ENCODE measurements at regions not wholly inside any gene's neighbourhood (a gene's known extent, or its start where the extent isn't known, plus 50 kb on each side); places are given as distances from the start of the nearest gene placed in this dataset.
"Not testable (repeated sequence)": the region's sequence is repeated elsewhere in the genome, so short reads cannot be mapped to it uniquely, and the experiment has no call there.

DNA sequence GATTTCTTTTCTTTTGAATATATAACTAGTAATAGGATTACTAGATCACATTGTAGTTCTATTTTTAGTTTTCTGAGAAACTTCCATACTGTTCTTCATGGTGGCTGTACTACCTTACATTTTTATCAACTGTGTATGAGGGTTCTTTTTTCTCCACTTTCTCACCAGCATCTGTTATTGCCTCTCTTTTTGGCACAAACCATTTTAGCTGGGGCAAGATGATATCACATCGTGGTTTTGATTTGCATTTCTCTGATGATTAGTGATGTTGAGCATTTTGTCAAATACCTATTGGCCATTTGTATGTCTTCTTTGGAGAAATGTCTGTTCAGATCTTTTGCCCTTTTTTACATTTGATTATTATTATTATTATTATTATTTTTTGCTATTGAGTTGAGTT lies 86.1 kb upstream of the TCF21 start:
- DNase-seq, result no peak

DNA sequence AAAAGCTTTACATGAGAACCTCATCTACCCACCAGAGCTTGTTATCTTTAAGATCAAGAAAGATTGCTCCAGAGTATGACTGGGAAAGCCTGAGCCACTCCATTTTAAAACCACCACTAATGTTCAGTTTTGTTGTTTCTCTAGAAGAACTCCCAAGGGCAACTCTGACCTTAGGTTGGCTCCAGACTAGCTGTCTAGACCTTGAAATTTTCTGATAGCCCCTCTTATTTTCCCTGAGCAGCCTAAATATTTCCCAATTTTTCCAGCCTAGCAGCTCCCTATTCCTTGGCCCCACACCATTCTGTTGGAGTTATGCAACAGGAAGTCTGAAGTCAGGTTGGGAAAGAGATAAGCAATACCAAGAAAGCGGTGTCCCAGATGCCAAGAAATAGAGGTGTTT lies 84.6 kb upstream of the TCF21 start:
- DNase-seq, result no peak

DNA sequence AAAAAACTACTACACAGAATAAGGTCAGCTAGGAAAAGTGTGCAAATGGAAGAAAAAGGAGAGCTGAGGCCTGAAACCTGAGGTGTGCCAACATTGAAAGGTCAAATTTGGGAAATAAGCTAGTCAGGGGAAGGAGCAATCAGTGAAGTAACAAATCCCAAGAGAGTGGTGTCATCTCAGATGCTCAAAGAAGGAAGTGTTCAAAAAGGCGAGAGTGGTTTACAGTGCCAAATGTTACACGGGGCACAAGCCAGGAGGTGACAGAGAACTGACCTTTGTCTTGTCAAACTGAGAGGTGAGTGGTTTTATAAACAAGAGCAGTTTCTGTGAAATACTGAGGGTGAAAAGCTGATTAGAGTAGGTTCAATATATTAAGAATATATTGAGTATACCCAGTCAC lies 83.0 kb upstream of the TCF21 start:
- no peak for DNase-seq

DNA sequence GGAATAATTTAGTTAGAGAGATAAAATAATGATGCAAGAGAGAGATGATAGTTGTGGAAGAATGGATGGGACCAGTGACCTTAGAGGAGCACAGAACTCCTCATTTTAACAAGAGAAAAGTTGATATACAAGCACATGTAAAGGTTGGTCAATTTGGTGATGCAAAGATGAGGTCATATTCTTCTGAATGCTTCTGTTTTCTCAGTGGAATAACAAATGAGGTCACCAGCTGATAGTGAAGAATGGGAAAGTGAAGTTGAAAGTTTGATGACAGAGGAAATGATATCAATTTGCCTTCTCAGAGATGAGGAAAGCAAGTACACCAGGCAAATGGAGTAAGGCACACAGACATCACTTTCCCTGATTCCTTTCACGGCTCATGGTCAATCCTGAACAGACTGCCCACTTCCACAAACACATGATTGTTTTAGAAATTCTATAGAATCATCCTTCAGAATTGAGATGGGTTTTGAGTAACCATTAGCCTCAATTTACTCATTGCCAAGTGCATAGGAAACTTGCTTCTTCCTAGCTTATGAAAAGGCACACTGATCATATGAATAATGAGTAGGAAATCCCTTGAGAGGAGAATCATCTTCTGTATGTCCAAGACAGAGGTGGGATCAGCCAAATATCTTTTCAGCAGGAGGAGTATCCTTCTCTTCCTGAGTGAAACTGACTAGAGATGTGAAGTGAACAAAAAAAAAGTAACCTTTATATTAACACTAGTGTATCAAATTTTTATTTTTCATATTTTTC lies 82.4 kb upstream of the TCF21 start:
- DNase-seq, result no peak

DNA sequence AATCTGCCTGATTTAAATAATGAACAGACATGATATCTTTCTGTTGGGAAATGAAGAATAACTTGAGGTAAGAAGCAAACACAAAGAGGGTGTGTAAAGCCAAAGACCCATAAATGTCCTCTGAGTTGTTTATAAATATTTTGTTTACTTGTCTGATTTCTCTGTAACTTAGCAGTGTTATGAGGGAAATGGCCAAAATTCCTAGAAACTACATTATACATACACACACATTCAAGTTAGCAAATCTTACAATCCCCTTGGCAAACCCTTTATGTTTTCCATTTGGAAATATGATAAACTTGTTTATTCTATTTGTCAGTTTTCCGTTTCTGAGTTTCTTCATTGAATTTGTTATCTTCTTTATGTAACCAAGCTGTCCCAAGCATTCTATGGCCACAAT lies 81.4 kb upstream of the TCF21 start:
- no peak for DNase-seq

DNA sequence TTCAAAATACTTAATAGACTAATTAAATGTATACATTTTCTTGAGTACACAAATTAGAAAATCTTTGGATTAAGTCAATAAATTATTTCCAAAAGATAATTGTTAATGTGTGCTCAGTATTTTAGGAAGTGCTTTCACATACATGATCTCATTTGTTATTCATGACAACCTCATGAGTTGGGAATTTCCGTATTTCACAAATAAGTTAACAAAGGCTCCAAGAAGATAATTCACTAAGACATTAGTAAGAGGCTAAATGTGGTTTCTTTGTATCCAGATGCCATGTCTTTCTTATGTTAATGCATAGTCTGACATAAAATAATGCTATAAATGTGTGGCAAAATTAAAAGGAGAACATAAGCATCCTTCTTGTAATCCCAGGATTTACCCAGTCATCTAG lies 79.5 kb upstream of the TCF21 start:
- DNase-seq, result no peak

DNA sequence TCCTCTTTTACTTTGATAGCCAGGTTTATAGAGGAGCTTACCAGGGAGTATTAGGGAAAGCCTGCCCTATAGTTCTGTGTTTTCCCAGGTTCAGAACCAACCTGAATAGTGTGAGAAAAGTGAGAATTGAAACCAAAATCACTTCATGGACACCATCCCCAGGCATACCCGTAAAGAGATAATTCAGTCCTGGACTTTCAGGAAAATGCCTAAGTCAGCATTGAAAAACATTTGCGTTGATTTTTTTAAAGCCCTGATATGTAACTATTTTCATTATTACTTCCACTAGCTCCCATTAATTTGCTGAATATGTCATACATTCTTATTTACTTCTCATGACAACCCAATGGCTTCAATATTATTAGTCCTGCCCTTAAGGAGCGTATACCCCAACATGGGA lies 77.4 kb upstream of the TCF21 start:
- DNase-seq, result no peak

DNA sequence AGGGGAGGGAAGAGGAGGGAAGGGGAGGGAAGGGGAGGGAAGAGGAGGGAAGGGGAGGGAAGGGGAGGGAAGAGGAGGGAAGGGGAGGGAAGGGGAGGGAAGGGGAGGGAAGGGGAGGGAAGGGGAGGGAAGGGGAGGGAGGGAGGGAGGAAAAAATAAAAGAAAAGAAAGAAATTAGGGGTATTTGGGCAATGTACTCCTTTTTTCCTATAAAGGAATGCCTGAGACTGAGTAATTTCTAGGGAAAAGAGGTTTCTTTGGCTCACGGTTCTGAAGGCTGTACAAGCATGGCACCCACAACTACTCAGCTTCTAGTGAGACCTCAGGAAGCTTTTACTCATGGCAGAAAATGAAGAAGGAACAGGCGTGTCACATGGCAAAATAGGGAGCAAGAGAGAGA lies 76.5 kb upstream of the TCF21 start:
- not testable (repeated sequence) for DNase-seq

DNA sequence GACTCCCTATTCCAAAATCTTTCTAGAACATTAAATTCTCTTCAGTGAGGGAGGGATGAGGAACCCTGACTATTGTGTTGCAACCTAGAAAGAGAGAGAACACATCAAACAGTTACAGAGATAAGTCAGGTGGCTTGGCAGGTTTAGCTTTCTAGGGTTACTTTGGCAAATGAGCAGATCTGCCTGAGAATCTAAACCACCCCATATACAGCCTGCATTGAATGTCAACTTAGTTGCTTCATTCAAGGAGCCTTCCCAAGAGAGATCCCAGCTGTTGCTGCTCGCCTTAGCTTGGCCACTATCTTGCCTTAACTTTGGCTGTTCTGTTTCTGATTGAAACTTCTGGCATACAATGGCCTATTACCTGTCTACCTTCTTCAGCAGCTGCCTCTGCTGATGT lies 74.7 kb upstream of the TCF21 start:
- DNase-seq, result no peak

DNA sequence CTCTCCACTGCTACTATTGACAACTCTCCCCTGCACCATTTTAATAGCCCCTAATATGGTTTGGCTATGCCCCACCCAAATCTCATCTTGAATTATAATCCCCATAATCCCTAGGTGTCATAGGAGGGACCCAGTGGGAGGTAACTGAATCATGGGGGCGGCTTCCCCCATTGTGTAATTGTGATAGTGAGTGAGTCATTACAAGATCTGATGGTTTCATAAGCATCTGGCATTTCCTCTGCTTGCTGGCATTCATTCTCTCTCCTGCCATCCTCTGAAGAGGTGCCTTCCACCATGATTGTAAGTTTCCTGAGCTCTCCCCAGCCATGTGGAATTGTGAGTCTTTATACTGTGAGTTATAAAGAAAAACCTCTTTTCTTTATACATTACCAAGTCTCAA lies 74.1 kb upstream of the TCF21 start:
- DNase-seq, result no peak

DNA sequence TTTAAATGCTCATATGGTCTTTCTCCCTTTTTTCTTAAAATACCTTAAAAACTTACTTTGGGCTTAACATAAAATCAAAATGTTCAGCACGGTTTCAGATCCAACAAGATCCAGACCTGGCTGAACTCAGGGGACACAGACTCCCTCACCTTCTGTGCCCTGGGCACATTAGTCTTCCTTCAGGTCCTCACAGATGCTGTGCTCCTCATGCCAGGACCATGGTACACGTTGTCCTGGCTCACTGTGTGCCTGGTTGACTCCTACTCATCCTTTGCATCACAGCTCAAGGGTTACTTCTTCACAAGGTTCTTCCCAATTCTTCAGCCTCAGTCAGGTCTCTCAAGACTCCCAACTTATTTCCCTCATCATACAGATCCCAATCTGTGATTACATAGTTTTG lies 73.6 kb upstream of the TCF21 start:
- DNase-seq, result no peak

DNA sequence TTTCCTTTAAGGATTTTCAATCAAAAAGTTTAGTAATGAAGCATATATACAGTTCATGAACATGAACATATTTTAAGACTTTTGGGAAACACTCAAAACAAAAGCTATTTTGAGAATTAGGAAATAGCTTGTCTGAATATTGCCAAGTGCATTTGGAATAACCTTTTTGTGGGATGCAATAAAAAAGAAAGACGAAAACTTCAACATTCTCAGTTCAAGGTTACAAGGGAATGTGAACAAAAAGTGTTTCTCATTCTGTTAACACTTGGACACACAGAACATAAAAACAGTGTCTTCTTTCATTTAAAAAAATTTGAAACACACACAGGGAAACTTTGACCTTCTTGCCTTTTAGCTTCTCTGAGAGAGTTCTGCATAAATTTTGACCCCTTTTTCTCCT lies 72.7 kb upstream of the TCF21 start:
- DNase-seq, result no peak

DNA sequence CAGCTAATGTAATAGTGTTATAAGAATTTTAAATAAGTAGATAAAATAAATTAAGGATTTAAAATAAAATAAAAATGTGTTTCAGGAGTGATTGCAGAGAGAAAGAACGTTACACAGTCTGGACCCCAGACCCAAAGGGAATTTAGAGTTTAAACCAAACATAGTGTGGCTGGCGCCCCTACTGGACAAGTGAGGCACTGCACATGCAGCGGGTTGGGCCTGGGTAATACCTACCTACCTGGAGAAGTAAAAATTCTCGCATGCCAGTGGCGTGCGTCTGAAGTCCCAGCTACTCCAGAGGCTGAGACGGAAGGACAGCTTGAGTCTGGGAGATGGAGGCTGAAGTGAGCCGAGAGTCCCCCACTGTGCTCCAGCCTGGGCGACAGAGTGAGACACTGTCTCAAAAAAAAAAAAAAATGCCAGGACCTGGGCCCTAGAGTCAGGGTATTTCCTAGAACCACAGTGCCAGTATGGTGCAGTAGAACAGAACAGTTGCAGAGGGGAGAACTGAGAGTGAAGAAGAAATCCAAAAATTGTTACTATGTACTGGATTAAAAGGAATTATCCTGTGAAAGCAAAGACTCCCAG lies 71.4 kb upstream of the TCF21 start:
- DNase-seq, result peak; percentile 21

DNA sequence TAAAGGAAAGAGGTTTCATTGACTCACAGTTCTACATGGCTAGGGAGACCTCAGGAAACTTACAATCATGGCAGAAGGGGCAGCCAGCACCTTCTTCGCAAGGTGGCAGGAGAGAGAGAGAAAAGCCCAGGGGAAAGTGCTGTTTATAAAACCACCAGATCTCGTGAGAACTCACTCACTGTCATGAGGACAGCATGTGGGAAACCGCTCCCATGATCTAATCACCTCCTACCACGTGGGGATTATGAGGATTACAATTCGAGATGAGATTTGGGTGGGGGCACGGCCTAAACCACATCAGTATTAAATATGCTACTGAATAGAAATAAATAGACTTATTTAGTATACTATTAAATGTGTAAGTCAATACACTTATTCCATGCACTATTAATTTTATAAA lies 70.6 kb upstream of the TCF21 start:
- no peak for DNase-seq

DNA sequence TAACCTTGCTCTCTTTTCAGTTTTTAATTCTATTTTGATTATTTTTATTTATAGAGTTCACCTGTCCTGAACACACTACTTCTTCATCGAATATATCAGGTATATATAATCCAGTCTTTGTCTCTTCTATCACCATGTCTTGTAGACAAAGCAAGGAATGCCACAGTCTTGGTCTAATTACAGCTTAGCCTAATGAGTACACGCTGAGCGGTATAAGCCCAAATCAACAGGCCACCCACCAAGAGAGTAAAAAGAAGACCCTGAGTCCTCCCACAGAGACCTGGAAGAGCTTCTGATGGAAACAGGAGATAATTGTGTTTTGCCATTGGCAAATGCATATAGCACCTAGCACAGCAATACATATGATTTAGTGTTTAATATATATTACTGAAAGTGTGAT lies 68.7 kb upstream of the TCF21 start:
- no peak for DNase-seq

DNA sequence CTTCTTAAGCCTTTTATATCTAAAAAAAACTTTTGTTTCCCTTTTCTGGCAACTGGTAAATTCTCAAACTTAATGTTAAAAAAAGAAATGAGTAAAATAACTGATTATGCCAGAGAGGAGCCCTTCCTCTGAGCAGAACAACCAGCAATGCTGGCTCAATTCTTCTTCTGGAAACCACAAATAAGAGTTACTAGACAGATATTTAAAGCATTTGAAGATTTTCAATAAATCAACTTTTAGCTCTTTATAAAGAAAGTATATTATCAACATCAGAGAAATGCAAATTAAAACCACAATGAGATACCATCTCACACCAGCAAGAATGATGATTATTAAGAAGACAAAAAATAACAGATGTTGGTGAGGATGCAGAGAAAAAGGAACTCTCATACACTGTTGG lies 61.1 kb upstream of the TCF21 start:
- no peak for DNase-seq

DNA sequence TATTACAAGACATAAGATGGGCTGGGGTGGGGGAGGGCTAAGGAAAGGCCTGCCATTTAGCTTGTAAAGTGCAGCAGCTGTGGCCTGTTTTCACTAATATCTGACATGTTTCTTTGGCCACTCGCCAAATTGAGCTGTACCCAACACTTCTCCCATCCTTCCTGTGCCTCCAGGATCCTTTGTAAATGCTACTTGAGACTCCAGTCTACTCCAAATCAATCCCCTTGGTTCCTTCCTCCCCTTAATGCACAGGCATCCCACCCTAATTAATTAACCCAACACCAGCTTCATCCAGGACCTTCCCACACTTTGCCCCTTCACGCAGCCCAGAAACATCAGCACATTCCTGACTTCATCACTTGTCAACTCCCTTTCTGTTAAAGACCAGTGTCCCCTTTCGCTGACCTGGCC lies 55.0 kb upstream of the TCF21 start:
- no peak for DNase-seq

DNA sequence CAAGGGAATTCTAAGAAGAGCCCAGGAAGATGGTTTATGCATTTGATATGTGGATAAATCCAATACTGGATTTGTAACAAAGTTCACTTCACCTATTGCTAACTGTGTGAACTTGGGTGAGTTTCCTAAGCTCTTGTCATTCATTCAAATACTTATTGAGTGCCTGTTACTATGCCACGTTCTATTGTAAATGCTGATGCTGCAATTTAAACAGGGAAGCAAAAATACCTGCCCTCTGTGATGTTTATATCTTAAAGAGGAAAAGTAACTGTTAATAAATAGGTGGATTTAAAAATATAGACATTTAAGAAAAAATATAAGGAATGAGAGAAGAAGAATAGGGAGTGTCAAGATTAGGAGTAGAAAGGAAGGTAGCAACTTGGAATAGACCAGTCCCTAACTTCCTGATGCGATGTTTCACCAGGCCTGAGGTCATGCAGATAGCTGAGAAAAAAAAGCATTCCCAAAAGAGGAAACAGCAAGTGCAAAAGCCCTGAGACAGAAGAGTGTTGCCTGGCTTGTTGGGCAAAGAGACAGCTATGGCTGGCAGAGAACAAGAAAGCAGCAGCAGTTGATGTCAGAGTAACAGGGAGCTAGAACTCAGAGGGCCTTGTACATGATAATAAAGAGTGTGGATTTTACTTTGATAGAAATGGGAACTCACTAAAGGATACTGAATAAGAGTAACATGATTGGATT lies 54.3 kb upstream of the TCF21 start:
- no peak for DNase-seq

DNA sequence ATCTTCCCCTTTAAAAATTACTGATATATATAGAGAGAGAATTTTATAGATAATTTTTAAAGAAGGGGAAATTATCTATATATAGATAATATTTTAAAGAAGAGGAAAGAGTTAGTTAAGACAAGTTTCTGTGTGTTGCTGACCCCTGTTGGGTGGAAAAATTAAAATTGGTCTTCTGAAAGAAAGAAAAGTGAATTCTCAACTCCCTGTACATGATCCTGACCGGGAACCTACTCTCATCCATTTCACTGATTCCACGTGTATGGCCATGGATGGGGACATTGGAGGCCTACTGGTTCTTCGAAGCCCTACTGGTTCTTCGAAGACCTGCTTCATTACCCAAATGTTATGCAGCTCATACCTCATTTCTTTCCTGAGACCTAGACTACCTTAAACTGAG lies 53.0 kb upstream of the TCF21 start:
- DNase-seq, result no peak

DNA sequence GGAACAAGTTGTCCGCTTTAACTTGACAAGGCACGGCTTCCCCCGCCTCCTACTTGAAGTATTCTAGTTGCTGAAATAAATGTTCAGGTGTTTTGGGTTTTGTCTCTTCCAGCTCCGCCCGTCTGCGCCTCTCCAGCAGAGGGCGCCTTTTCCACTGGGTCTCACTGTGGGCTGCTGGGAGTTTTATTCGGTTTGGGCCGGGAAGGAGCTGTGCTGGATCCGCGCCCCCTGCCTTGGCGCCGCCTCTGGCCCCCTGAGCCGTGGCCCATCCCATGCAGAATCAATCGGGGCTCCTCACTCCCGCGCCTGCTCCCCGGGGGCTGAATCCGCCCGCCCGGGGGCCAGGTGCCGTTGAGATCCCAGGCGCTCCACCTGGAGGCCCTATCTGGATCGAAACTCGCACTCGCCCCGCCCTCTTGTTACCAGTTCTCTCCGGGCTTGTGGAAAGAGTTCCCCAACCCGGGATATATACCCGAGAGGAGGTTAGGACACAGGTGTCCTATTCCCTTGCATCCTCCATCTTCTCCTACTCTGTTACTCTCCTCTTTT lies 51.0 kb upstream of the TCF21 start:
- DNase-seq, result peak; percentile 61
